ENCODE measurements at regions not wholly inside any gene's neighbourhood (a gene's known extent, or its start where the extent isn't known, plus 50 kb on each side); places are given as distances from the start of the nearest gene placed in this dataset.

GRCh38 chr9:81532251-81532650 lies 157.1 kb downstream of the TLE1 start:
- DNase-seq = no peak

GRCh38 chr9:81531511-81531910 lies 157.8 kb downstream of the TLE1 start:
- DNase-seq = no peak

DNA sequence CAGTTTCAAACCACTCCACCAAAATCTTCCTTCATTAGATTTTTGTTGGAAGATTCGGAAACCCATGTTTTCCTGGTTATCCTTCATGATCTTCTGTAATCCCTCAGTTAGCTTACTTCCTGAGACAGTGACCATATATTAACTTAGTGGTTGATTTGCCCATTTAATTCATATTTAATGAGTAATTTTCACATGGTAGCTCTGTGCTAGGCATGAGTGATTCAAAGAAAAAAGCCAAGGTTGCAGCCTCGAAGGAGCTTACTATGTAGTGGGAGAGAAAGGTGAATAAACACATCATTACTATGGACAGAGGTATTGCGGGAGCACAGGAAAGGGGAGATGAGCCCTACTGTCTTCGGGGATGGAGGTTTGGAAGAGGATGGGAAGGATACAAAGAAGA lies 158.5 kb downstream of the TLE1 start:
- DNase-seq = no peak

GRCh38 chr9:81530310-81530810 lies 159.0 kb downstream of the TLE1 start:
- DNase-seq = no peak

GRCh38 chr9:81529556-81530193 lies 159.7 kb downstream of the TLE1 start:
- DNase-seq = no peak

DNA sequence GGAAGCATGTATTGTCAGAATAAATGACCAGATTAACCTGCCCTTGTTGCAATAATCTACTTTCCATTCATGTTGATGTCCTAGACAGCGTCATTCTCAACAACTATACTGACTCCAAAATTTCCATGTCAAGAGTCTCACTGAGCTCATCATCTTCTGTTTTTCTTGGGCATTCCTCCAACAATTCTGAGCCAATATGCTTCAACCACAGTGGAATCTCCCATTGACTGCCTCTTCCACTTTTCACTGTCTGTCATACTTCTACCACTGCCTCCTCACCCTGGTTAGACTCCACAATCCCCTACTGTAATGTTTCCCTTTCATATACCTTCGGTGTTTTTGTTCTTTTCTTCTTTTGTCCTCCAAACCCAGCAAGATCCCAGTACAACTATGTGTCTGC lies 162.8 kb downstream of the TLE1 start:
- no peak for DNase-seq

DNA sequence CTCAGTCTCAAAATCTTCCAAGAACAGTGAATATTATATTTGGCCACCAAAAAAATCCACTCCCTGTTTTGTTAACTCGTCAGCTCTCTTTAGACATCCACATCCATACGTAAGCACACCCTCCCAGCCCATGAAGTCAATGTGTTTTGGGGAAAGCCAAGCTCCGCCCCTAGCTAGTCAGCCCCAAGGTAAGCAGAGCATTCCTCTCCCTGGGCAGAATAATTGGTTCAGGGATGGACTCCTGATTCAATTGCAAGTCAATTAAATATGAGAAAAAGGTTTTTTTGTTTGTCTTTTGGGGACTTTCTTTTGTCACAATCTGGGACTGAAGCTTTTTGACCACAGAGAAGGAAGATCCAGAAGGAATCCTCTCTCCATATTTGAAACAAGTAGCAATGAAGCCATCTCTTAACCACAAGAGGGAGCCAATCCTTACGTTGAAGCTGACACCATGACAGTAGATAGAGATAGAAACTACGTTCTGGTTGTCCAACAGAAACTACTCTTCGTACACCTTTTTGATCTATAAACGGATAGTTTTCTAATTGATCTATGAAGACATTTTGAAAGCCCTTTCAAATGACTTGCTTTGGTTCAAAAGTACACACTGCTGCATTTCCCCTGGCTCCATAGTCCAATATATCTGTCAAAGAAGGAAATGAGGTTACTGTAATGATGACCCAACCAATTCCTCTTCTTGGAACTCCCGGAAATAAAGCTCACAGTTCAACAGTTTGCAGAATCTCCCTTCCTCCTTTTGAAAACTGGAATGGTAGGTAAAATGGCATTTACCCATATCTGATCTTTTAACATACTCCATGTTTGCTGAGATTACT lies 166.4 kb downstream of the TLE1 start:
- peak; percentile 63 to 70 for DNase-seq

DNA sequence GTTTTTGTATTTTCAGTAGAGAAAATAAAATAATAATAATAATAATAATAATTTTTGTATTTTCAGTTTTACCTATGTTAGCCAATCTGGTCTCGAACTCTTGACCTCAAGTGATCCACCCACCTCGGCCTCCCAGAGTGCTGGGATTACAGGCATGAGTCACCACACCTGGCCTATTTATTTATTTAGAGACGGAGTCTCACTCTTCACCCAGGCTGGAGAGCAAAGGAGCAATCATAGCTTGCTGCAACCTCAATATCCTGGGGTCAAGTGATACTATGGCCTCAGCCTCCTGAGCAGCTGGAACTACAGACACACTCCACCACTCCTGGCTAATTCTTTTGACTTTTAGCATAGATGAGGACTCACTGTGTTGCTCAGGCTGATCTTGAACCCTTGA lies 167.5 kb downstream of the TLE1 start:
- no peak for DNase-seq

GRCh38 chr9:81519816-81520495 lies 169.4 kb downstream of the TLE1 start:
- no peak for DNase-seq

DNA sequence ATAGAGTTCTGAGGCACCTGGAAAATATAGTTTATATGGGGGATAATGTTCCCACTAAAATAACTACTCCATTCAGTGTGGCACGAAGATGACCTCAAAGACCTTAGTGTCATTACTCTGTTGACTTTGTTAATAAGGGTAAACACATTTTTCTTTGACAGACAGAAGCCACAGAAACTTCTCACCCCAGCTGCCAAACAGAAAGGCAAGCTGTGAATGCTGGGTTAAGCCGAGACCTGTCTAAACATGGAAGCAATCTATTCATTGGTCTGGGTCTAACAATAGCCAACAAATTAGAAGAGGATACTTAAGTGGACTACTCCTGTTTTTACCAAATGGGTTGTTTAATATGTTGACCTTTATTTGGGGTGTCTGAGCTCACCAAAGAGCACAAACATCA lies 171.4 kb downstream of the TLE1 start:
- DNase-seq = no peak

DNA sequence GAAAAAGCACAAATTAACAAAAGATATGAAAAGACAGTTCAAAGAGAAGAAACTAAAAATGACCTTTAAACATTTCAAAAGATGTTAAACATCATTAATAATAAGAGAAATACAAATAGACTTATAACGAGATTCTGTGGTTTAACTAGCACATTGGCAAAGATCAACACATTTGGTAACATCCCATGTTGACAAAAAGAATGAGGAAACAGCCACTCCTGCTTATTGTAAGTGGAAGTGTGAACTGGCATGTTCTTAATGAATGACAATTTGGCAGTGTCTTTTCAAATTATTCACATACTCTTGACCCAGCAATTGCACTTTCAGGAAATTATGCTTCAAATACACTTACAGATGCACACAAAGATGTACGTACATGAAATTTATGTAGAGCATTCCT lies 176.3 kb downstream of the TLE1 start:
- no peak for DNase-seq

DNA sequence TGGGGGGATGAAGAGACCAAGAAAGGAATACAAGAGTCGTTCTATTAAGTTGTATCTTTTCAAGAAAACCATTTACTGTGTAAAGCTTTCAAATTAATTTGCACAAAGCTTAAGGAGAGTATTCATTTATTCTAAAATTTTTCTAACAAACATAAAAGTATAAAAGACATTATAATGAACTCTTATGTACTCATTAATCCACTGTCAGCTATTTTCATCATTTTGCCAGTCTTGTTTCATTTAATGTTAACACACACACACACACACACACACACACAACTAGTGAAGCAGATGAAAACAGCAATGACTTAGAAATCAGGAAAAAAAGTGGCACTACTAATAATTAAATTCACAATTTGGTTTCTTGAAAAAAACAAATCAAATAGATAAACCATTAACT lies 176.7 kb downstream of the TLE1 start:
- no peak for DNase-seq

- DNase-seq = no peak
Observed at GRCh38 chr9:81508476-81508875, 180.9 kb downstream of the TLE1 start.

GRCh38 chr9:81506941-81507864 lies 182.1 kb downstream of the TLE1 start:
- DNase-seq = no peak

DNA sequence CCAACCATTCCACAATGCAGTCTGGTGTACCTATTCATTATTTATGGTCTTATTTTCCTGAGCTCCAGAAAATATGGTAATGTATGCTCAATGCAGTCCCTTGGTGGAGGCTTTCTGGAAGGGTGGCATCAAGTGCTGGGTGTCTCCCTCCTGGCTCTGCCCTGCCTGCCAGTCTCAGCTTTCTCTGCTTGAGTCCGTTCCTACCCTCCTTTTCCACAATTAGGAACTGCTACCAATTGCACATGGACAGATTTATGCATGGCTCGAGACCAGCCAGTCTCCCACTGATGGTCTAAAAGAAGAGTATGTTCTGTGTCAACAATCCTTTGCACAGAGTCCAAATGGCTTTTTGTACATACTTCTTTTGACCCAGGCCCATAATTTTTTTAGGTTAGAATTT lies 189.8 kb downstream of the TLE1 start:
- DNase-seq = no peak

GRCh38 chr9:81499021-81499454 lies 190.3 kb downstream of the TLE1 start:
- DNase-seq = no peak

- no peak for DNase-seq
Observed at GRCh38 chr9:81498576-81498975, 190.8 kb downstream of the TLE1 start.

GRCh38 chr9:81497091-81497490 lies 192.3 kb downstream of the TLE1 start:
- no peak for DNase-seq

GRCh38 chr9:81492710-81493447 lies 196.5 kb downstream of the TLE1 start:
- DNase-seq = no peak

- no peak for DNase-seq
Observed at GRCh38 chr9:81490605-81491331, 198.6 kb downstream of the TLE1 start.

GRCh38 chr9:81489046-81489445 lies 200.3 kb downstream of the TLE1 start:
- DNase-seq = peak; percentile 84 to 87

All from Kasumi-1 (cell line).